Activated CD4-positive, alpha-beta T cell treated with anti-CD3 and anti-CD28 coated beads, Interleukin-2, Interleukin-6, amounts not matched to agents 100 ng/mL and 50 ng/mL, durations not matched to agents 16 hours and 8 hours (primary cell): ENCODE measurements at regions not wholly inside any gene's neighbourhood (a gene's known extent, or its start where the extent isn't known, plus 50 kb on each side); places are given as distances from the start of the nearest gene placed in this dataset.
"Not testable (repeated sequence)": the region's sequence is repeated elsewhere in the genome, so short reads cannot be mapped to it uniquely, and the experiment has no call there.

ENCODE experiments used
- DNase-seq: peaks from one replicate; pipeline ENCODE4 v3.0.0-alpha.2; 2020

DNA sequence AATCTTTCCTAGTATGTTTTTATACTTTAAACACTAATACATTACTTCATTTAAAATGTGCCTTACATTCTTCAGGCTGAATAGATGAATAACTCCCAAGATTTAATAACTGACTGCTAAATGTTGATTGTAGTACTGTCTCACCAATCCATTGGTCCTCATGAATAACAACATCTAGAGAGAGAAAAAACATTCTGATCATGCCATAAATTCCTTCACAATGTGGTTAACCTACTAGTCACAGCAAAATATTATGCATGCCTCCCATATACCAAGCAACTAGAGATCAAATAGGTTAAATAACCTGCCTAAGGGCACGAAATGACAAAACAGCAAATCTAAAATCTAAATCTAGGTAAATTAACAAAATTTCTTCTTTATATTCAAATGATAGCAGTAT, 66.2 kb downstream of the SYT15 start:
- not testable (repeated sequence) for DNase-seq

DNA sequence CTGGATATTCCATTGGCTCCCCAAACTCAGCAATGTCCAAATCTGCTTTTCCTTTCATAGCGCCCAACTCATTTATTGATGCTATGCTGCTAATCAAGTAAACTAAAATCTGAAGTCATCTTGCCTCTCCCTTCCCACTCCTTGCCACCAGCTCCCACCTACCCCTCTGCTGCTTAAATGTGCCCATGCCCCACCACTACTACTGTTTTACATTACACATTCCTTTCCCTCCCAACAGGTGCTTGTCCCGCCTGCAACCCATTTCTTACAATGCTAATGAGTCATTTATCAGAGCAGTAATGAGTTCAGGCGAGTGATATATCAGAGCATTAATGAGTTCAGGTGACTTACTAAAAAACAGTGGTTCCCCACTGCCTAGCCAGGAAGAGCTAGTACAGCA, 67.2 kb downstream of the SYT15 start:
- not testable (repeated sequence) for DNase-seq

DNA sequence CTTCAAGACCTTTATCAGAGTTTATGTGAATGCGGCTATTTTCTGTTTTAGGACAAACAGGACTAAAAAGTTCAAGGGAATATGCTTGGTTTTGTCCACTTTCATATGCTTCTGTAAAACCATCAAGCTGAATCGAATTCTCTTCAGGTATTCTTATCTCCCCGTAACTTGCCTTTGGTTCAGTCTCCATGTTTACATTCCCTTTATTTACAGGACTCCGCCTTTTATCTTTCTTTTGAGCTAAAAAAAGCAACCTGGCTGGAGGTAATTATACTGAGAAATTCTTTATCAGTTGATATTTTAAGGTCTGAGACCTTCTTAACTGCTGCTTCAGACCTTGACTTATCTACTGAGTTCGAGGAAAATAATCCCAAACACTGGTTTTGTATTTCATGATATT, 72.0 kb downstream of the SYT15 start:
- DNase-seq, result not testable (repeated sequence)

DNA sequence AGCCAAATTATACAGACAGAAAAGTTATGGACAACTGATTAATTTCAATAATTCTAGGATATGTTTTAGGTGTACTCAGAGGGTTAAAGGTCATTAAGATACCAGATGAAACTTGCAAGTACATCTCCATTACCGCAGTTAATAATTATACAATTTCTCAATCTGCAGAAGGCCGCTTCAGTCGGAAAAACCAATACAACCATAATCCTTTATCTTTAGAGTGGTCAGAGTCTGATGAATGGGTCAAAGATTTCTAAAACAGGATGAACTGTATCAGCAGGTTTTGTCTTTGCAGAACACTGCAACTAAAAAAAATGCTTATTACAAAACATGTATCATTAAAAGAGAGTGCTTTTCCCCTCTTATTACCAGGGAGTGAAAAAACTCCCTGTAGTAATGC, 78.5 kb downstream of the SYT15 start:
- DNase-seq, result not testable (repeated sequence)

DNA sequence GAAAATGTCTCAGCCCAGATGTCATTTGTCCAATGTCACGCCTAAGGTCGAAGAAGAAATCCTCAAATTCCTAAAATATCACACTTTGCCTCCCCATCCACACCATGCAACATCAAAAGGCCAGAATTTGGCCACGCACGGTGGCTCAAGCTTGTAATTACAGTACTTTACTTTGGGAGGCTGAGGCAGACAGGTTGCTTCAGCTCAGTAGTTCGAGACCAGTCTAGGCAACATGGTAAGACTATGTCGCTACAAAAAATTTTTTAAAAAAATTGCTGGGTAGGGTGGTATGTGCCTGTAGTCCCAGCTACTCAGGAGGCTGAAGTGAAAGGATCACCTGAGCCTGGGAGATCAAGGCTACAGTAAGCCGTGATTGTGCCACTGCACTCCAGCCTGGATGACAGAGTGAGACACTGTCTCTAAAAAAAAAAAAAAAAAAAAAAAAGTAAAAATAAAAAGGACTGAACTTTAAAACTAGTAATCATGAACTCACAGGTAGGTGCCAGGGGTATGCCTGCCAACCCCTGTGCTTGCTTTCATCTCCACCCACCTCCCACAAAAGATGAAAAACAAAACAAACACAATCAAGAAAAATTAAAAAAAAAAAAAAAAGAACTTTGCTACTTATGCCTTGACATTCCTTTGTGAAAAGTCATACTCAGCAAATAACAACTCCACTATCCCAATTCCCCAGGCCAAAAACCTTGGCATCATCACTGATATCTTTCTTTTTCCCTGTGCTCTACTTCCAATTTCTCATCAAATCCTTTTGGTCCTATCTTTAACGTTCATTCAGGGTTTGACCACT, 81.3 kb downstream of the SYT15 start:
- DNase-seq, result not testable (repeated sequence)

DNA sequence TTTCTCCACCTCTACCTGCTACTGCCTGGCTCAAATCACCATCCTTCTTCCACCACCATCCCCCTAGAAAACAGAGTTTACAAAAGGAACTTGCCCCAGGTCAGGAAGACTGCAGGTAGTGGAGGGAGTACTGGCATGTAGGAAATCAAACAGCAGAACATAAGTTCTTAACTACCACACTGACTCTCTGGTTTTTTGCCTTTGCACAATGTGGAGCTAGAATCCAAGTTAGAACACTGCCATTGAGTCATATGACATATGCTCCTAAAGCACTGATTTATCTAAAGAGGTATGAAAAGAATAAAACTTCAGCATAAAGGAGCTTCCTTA, 81.9 kb downstream of the SYT15 start:
- DNase-seq, result not testable (repeated sequence)

DNA sequence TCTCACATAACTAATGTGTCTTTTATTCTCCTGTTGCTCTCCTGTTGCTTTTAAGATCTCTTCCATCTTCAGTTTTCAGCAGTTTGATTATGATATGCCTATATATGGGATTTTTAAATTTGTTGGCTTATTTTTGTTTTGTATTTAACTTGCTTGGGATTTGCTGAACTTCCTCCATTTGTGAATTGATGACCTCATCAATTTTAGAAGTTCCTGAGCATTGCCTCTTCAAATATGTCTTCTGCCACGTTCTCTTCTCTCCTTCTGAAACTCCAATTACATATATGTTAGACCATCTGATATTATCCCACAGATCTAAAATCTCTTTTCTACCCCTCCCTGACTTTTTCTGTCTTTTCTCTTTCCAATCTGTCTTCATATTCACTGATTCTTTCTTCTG, 86.6 kb downstream of the SYT15 start:
- not testable (repeated sequence) for DNase-seq

DNA sequence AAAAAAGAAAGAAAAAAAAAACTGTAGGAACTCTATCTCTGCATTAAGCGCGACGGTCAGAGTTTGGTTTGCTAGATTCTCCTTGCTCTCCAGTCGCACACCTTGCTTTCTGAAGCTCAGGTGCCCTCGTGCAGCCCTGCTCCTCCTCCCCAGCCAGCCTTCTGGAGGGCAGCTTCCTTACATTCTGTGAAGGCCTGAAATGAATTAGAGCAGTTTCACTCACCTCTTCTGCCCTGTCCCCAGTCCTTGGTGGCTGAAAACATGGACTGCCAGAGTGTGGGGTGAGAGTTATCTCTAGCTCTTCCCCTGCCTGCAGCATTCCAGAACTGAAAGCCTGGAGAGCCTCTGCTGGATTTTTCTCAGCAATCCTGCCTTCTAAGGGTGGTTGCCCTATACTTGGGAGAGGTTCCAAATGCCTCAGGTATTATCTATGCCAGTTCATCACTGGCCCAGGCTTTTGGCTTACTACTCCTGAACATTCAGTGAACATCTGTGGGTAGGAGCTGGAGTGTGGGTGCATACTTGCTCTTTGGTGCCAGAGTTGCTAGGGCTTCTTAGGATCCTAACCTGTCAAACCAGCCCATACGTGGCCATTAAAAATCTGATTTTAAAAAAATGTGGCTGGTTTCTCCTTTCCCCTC, 89.5 kb downstream of the SYT15 start:
- DNase-seq, result not testable (repeated sequence)

DNA sequence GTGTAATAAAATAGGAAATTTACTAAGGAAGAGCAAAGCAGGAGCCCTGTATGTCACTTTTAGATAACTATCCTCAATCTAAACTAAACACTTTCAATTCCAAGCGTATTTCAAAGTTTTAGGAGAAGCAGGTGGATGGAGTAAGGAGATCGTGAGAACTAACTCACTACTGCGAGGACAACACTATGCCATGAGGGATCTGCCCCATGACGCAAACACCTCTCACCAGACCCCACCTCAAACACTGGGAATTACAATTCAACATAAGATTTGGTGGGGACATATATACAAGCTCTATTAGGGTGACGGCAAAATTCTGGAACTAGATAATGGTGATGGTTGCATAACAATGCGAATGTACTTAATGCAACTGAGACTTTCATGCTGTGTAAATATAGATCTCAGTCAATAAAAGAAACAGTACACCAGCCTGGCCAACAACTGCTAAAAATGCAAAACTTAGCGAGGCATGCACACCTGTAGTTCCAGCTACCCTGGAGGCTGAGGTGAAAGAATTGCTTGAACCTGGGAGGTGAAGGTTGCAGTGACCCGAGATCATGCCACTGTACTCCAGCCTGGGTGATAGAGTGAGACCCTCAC, 99.0 kb downstream of the SYT15 start:
- DNase-seq, result not testable (repeated sequence)

DNA sequence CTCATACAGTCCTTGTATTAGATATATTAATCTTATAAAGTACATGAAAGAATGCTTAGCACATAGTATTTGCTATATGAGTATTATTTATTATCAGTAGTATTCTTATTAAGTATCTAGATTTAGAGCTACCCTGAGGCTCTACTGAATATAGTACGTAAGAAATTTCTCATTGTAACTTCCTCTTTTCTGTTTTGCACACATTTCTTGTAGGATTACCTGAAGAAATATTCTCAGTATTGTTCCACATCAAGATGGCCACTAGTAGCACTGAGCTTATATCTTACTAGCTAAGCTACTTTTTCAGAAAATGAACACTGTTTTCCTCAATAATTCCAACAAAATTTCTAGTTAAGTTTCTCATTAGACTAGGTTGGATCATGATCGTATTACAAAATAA, 112.5 kb downstream of the SYT15 start:
- DNase-seq, result not testable (repeated sequence)

DNA sequence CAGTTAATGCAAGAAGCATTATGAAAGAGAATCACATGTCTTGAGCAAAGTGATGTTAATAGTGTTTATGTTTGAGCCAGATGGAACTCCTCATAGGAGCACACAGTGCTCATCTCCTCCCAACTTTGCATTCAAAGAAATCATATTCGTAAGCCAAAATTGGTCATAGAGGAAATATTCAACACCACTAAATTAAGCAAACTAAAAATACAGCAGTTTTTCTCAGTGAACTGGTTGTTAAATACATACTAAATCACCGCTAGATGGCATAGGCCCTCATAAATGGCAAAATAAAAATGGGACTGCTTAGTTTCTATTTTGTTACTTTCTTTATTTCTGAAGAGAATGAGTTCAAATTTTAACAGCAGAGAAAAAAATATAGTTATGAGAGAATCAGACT, 114.3 kb downstream of the SYT15 start:
- not testable (repeated sequence) for DNase-seq

DNA sequence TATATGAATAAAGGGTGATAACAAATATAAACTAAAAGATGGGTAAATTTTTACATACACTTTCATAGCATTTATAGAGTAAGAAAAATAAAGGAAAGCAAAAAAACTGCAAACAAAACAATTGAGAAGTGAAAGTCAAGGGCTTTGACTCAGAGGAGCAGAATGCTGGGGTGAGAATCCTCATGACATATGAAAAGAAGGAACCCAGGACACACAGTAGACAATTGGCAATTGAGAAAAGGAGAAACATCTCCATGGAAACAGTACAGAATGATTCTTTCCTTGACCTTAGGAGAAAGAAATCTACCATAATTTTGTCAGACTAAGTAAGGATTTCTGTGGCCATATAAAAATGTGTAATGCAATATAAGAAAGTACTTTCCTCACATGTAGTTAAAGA, 138.3 kb downstream of the SYT15 start:
- DNase-seq, result not testable (repeated sequence)

DNA sequence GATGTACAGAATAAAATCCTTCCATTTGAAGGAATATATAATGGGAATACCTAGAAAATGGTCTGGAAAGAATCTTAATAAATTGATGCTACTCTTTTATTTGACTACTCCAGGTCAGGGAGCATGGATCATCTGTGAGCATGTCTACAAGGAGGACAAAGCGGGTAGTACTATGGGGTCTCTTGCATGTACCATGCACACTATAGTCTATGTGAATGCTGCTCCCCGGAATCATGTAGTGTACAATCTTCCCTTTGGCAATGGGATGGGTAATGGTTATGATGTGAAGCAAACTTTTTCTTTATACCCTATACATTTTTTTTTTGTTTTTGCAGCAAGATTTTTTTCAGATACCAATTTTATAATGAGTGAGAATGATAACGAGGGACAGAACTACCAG, 139.1 kb downstream of the SYT15 start:
- DNase-seq, result not testable (repeated sequence)

DNA sequence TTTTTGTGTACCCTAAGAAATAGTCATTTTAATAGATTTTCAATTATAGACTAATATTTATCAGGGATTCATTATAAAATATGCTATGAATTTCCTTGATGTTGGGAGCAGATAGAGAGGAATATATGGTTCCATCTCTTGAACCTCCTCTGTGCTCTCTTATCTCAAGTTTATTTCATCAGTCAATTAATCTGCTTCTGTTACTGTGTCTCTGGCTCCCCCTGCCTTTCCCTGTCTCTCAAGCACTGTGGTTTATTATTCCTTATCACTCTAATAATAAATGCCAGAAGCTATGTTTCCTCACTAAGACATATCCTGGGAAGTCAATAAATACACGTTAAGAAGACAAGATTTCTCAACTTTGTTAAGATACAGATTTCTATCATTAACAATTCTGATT, 141.5 kb downstream of the SYT15 start:
- DNase-seq, result not testable (repeated sequence)

DNA sequence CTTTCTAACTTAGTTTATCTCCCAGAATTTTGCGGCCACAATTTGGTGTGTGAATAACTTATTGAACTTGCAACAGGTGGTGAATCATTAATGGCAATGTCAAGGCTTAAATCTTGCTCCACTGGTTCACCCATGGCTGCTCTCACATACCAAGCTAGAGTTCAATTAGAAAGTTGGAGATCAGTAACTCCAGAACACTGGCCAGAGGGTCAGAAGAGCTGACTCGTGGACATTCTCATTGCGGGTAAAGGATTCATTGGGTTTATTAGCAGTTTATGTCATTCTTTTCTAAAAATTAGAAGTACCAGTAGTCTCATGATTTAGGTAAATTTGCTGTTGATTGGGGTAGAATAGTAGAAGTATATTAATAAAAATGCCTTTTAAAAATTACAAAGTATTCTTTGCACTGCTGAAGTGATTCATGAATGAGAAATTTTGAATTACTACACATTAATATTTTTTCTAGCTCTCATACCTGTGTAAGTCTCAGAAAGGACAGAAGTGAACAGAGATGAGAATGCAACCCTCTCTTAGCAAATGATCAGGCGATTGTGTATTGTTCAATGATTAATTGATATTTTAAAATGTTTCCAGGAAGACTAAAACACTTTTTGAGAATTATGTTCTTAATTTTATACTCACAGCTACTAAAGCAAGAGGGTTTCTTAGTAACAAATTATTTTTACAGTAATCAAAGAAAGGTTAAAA, 142.0 kb downstream of the SYT15 start:
- DNase-seq, result not testable (repeated sequence)

DNA sequence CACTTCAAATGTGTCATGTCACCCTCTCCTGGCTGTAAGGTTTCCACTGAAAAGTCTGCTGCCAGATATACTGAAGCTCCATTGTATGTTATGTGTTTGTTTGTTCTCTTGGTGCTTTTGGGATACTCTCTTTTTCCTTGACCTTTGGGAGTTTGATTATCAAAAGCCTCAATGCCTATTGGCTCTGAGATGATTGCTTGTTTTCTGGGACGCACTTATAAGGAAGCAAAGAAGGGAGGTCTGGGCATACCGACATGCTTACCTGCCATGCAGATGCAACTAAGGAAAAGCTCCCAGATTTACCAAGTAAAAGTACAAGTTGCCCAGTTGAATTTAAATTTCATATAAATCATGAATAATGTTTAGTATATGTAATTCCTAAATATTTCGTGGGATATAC, 145.3 kb downstream of the SYT15 start:
- DNase-seq, result not testable (repeated sequence)

DNA sequence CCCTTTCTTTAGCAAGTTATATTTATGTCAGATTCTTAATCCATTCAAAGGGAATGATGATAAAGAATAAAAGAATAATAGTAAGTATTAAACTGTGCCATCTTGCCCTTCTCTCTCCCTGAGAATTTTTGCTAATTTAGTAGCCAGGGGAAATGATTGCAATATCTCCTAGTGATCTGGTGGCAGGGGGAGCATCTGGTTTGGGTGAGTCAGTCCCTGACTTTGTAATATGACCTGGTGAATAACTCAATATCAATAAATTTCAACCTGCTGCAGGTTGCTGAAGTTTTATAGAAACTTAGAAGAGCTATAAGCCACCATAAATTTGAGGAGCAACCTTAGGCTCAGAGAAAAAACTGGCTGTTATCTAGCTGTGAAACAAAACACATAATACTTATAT, 149.4 kb downstream of the SYT15 start:
- not testable (repeated sequence) for DNase-seq

DNA sequence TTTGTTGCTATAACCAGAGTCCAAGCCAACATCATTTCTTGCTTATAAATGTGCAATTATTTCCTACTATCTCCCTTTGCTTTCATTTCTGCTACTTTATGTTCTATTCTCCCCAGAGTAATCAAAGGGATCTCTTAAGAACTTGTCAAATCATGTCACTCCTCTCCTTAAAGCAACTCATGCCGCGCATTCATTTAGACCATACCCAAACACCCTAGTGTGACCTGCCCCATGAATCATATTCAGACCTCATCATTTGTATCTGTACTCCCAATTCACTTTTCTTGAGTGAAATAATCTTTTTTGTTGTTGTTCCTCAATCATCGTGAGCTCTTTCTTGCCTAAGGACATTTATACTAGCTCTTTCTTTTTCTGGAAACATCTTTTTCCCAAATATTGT, 151.8 kb downstream of the SYT15 start:
- DNase-seq, result not testable (repeated sequence)

DNA sequence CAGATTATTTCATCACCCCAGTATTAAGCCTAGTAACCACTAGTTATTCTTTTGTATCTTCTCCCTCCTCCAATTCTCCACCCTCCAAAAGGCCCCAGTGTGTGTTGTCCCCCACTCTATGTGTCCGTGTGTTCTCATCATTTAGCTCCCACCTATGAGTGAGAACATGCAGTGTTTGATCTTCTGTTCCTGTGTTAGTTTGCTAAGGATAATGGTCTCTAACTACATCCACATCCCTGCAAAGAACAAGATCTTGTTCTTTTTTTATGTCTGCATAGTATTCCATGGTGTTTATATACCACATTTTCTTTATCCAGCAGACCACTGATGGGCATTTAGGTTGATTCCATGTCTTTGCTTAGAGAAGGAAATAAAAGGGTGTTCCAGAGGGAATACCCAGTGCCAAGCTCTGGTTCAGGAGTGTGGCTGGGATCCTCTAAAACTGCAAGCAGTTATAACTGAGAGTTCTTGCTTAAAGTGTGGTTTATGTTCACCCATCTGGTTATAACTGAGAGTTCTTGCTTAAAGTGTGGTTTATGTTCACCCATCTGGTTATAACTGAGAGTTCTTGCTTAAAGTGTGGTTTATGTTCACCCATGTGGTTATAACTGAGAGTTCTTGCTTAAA, 154.8 kb downstream of the SYT15 start:
- DNase-seq, result not testable (repeated sequence)

DNA sequence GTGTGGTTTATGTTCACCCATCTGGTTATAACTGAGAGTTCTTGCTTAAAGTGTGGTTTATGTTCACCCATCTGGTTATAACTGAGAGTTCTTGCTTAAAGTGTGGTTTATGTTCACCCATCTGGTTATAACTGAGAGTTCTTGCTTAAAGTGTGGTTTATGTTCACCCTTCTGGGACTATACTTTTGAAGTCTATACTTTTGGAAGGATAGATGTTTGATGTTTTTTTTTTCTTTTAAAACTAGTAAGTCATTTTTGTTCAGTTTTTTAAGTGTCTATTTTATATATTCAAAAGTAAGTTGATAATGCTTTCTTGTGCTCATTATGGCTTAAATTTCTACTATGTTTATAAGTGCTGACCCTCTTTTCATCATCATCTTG, 155.3 kb downstream of the SYT15 start:
- DNase-seq, result not testable (repeated sequence)

DNA sequence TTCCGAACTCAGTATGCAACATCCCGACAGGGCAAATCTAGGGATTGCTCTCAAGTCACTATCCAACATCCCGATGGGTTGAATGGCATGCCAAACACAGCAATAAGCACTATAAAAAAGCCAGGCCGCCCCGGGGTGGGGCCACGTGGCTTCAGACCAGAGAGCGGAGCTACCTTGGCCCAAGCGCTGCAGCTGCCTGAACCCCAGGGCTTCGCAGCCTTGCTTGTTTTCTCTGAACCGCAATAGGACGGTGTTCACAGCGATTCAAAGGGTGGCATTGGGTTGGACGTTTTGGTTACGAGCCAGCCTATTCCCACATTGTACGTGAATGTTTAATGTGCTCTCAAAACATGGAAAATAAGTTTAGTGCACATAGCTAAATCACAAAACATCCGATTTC, 161.0 kb downstream of the SYT15 start:
- not testable (repeated sequence) for DNase-seq

DNA sequence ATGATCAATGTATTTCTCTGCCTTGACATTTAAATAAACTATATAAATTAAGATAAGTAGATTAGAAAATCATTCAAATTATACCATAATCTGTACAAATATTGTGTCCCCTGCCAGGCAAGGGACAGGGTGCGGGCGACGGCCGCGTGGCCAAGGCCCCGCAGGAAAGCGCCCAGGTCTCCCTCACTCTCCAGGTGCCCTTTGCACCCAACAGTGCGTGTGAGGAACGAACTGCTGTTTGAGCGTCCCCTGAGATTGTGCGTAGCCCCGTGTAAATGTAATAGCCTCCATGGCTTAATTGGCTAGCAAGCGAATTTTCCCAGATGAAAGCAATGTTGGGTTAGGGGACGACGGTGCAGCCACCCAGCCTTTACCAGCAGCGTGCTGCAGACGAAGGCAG, 161.4 kb downstream of the SYT15 start:
- not testable (repeated sequence) for DNase-seq

DNA sequence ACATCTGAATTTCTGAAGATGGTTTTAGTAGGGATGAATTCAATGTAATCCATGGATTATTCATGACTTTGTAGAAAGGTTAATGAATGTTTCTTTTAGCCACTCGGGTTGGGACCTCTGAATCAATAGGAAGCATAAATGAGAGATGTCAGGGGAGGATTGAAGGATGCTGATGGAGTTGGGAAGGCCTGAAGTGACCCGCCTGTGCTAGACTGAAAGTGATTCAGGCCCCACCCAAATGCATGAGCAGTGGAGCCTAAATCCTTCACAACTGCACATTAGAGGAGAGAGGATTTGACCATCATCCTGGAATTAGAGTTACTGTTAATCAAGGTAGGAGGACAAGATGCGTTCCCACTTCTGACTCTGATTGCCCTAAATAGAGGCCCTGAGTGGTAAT, 162.2 kb upstream of the PTPN20 start:
- not testable (repeated sequence) for DNase-seq
